ENCODE measurements at regions not wholly inside any gene's neighbourhood (a gene's known extent, or its start where the extent isn't known, plus 50 kb on each side); places are given as distances from the start of the nearest gene placed in this dataset.

DNA sequence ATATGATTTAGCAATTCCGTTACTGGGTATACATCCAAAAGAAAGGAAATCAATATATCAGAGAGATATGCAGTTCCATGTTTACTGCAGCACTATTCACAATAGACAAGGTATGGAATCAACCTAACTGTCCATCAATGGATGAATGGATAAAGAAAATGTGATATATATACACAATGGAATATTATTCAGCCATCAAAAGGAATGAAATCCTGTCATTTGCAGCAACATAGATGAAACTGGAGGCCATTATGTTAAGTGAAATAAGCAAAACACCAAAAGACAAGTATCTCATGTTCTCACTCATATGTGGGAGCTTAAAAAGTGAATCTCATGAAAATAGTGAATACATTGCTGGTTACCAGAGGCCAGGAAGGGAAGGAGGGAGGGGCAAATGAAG, 390.8 kb downstream of the ZFHX3 start (continued):
- no peak for TF ChIP-seq SUZ12 (IDR thresholded peaks at IDR 0.05; ENCODE audit: low read length)

DNA sequence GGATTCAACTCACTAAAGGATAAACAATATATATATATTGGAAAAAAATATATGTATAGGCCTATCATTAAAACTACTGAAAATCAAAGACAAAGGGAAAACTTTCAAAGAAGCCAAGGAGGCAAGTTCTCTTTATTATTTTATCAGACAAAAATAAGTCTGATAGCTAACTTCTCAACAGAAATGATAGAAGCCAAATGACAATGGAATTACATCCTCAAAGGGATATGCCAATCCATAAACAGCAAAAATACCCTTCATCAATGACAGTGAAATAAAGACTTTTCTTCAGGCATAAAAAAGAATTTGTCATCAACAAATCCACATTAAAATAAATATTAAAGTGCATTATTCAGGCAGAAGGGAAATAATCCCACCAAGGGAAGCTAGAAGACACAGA, 393.4 kb downstream of the ZFHX3 start:
- no peak overlapping the region for H3K4ac ChIP-seq (replicated peaks; ENCODE audit: insufficient read length, low read depth, low read length)
- H4K5ac ChIP-seq (ENCODE audit: insufficient read length, low read depth, low read length) = no peak overlapping the region
- no peak for DNase-seq (ENCODE audit: low read depth in 1 of 2, low spot score in 2 of 2)
- H2BK12ac ChIP-seq (ENCODE audit: low read depth, low read length) = no peak overlapping the region
- H3K4me2 ChIP-seq (ENCODE audit: insufficient read depth in 1 of 2, low read depth in 2 of 2, low read length in 2 of 2) = no peak overlapping the region
- no peak overlapping the region for H3K23ac ChIP-seq (ENCODE audit: insufficient read length)
- peaks cover 0 to 31% of the 10 kb centered on the region in 2 experiments; a peak in 2 of 4 replicates for H3K79me2 ChIP-seq (ENCODE audit: control insufficient read depth in 1 of 2, insufficient read depth in 2 of 2, low read length in 2 of 2)
- no peak overlapping the region for H3K9ac ChIP-seq (replicated peaks in 1 of 4; ENCODE audit: extremely low read depth in 1 of 4, low read depth in 3 of 4, low read length in 3 of 4)
- H3K79me1 ChIP-seq (ENCODE audit: low read depth, low read length) = peaks cover 2% of the 10 kb centered on the region; the same call in 1 of the 2 replicates
- no peak overlapping the region for H4K8ac ChIP-seq (ENCODE audit: extremely low read depth, insufficient read depth, low read length)
- H3K27me3 ChIP-seq (replicated peaks in 1 of 4; ENCODE audit: control insufficient read depth in 3 of 4, extremely low read depth in 1 of 4, insufficient read depth in 3 of 4, low read length in 3 of 4) = no peaks in the 10 kb centered on the region
- no peaks in the 10 kb centered on the region for H3K23me2 ChIP-seq (ENCODE audit: low read depth, low read length)
- H3K27ac ChIP-seq (ENCODE audit: low read depth, low read length) = no peak overlapping the region
- H3K4me1 ChIP-seq (replicated peaks in 1 of 4; ENCODE audit: control insufficient read depth in 3 of 4, insufficient read depth in 4 of 4, low read length in 3 of 4) = no peaks in the 10 kb centered on the region
- no peak overlapping the region for H2AK5ac ChIP-seq (ENCODE audit: low read depth, low read length)
- FAIRE-seq = no peak
- no peak overlapping the region for H2AFZ ChIP-seq (ENCODE audit: low read length)
- H3K9me3 ChIP-seq (ENCODE audit: insufficient read depth in 2 of 2, low read depth in 1 of 2, low read length in 1 of 2) = no peaks in the 10 kb centered on the region
- peaks cover 0 to 2% of the 10 kb centered on the region in 2 experiments for H4K20me1 ChIP-seq (replicated peaks in 1 of 2; ENCODE audit: control insufficient read depth in 1 of 2, insufficient read depth in 2 of 2, low read length in 2 of 2)
- no peaks in the 10 kb centered on the region for H3K36me3 ChIP-seq (ENCODE audit: control insufficient read depth in 2 of 4, insufficient read depth in 4 of 4, low read length in 3 of 4)
- H3K18ac ChIP-seq (ENCODE audit: extremely low read depth, low read length) = no peak overlapping the region
- CTCF ChIA-PET (ENCODE audit: partially characterized antibody) = interaction anchor here (1.2 kb wide), 1 partner anchor 165 kb away, joined by 3 read pairs; no protein-coding TSS in a partner anchor
- H3K56ac ChIP-seq (replicated peaks; ENCODE audit: insufficient read length, low read depth, low read length) = no peak overlapping the region
- no peak overlapping the region for H3K4me3 ChIP-seq (ENCODE audit: extremely low read depth in 1 of 4, insufficient read depth in 2 of 4, low read depth in 3 of 4, low read length in 4 of 4)
- H3K14ac ChIP-seq (ENCODE audit: insufficient read length) = no peak overlapping the region
- H2BK120ac ChIP-seq (replicated peaks; ENCODE audit: low read depth, low read length) = no peak overlapping the region
- H2BK20ac ChIP-seq (ENCODE audit: low read length) = no peak overlapping the region
- H2BK15ac ChIP-seq (ENCODE audit: low read length) = no peak overlapping the region
- H2BK5ac ChIP-seq (ENCODE audit: low read depth, low read length) = no peak overlapping the region
- POLR2A ChIA-PET (ENCODE audit: partially characterized antibody) = interaction anchor here (2.1 kb wide), 1 partner anchor 9 kb away, joined by 6 read pairs; no protein-coding TSS in a partner anchor
- no peak overlapping the region for H4K91ac ChIP-seq (replicated peaks; ENCODE audit: insufficient read length, low read length)
- TF ChIP-seq JUND (IDR thresholded peaks at IDR 0.05; ENCODE audit: low read length) (no peak), JUN (IDR thresholded peaks at IDR 0.05; ENCODE audit: low read depth, low read length) (no peak), CEBPB (IDR thresholded peaks at IDR 0.05; ENCODE audit: low read depth, low read length) (no peak), TEAD4 (IDR thresholded peaks at IDR 0.05; ENCODE audit: low read depth, low read length) (no peak), KDM5A (IDR thresholded peaks at IDR 0.05; ENCODE audit: low read length) (no peak), CBX5 (IDR thresholded peaks at IDR 0.05; ENCODE audit: low read depth, low read length) (no peak), ASH2L (IDR thresholded peaks at IDR 0.05; ENCODE audit: low read length) (no peak), TAF1 (IDR thresholded peaks at IDR 0.05; ENCODE audit: low read depth, low read length) (no peak), SIN3A (conservative IDR thresholded peaks at IDR 0.05 in 1 of 2, IDR thresholded peaks at IDR 0.05 in 1 of 2; ENCODE audit: low read depth in 1 of 2, low read length in 2 of 2) (no peak), EZH2 (IDR thresholded peaks at IDR 0.05; ENCODE audit: low read depth, low read length, severe bottlenecking) (no peak)
- TF ChIP-seq, protein P1, sequence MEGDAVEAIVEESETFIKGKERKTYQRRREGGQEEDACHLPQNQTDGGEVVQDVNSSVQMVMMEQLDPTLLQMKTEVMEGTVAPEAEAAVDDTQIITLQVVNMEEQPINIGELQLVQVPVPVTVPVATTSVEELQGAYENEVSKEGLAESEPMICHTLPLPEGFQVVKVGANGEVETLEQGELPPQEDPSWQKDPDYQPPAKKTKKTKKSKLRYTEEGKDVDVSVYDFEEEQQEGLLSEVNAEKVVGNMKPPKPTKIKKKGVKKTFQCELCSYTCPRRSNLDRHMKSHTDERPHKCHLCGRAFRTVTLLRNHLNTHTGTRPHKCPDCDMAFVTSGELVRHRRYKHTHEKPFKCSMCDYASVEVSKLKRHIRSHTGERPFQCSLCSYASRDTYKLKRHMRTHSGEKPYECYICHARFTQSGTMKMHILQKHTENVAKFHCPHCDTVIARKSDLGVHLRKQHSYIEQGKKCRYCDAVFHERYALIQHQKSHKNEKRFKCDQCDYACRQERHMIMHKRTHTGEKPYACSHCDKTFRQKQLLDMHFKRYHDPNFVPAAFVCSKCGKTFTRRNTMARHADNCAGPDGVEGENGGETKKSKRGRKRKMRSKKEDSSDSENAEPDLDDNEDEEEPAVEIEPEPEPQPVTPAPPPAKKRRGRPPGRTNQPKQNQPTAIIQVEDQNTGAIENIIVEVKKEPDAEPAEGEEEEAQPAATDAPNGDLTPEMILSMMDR (IDR thresholded peaks at IDR 0.05; ENCODE audit: control extremely low read depth in 1 of 3, insufficient read depth in 1 of 3, low read depth in 1 of 3, low read length in 3 of 3) = no peak
